Neural cell (in vitro differentiated cells): ENCODE measurements at regions not wholly inside any gene's neighbourhood (a gene's known extent, or its start where the extent isn't known, plus 50 kb on each side); places are given as distances from the start of the nearest gene placed in this dataset.

Source experiments
- H2AFZ ChIP-seq: fragments of 200-600, 300-800 bp; sonication (generic), shearing (Covaris generic); 2 replicates; pipeline ENCODE4 v1.6.0; 2014; ENCODE audit warnings: low read depth, mild to moderate bottlenecking, antibody characterized with exemption, low read length, moderate library complexity
- H3F3A ChIP-seq: fragments of 200-600 bp; shearing (Covaris generic); 2 replicates; pipeline ENCODE4 v1.6.1; 2016; ENCODE audit warnings: mild to moderate bottlenecking, moderate library complexity, mixed read lengths, antibody characterized with exemption, low read length; ENCODE audit not compliant: insufficient read depth, poor library complexity, severe bottlenecking
- H3K27ac ChIP-seq: fragments of 200-600, 300-800 bp; sonication (generic), shearing (Covaris generic); 2 replicates; pipeline ENCODE4 v1.5.1; 2014; ENCODE audit warnings: mild to moderate bottlenecking, low read length, moderate library complexity
- H3K27me3 ChIP-seq: fragments of 300-800, 200-600 bp; sonication (generic), shearing (Covaris generic); 2 replicates; pipeline ENCODE4 v1.6.0; 2014; ENCODE audit warnings: mild to moderate bottlenecking, low read depth, low read length, moderate library complexity; ENCODE audit not compliant: insufficient read depth
- H3K36me3 ChIP-seq: fragments of 300-800, 200-600 bp; sonication (generic), shearing (Covaris generic); 2 replicates; pipeline ENCODE4 v1.5.1; 2014; ENCODE audit warnings: mild to moderate bottlenecking, antibody characterized with exemption, low read length, moderate library complexity; ENCODE audit not compliant: insufficient read depth
- H3K4me2 ChIP-seq: fragments of 300-800, 200-600 bp; sonication (generic), shearing (Covaris generic); 2 replicates; pipeline ENCODE4 v1.6.0; 2014; ENCODE audit warnings: mild to moderate bottlenecking, low read length
- H3K4me3 ChIP-seq: fragments of 300-800, 200-600 bp; sonication (generic), shearing (Covaris generic); 2 replicates; pipeline ENCODE4 v1.5.1; 2014; ENCODE audit warnings: mild to moderate bottlenecking, low read length, moderate library complexity
- H3K79me2 ChIP-seq: fragments of 200-600 bp; shearing (Covaris generic); replicated peaks from 2 replicates; pipeline ENCODE4 v1.6.0; 2014; ENCODE audit warnings: mild to moderate bottlenecking, low read length, moderate library complexity; ENCODE audit not compliant: insufficient read depth
- H3K9ac ChIP-seq: fragments of 300-800, 200-600 bp; sonication (generic), shearing (Covaris generic); 2 replicates; pipeline ENCODE4 v1.6.1; 2016; ENCODE audit warnings: mild to moderate bottlenecking, low read length, mixed read lengths
- H3K9me2 ChIP-seq: fragments of 200-600 bp; shearing (Covaris generic); 2 replicates; pipeline ENCODE4 v1.6.1; 2016; ENCODE audit warnings: mild to moderate bottlenecking, low read length, mixed read lengths; ENCODE audit not compliant: insufficient read depth
- H3K9me3 ChIP-seq: fragments of 200-600, 300-800 bp; sonication (generic), shearing (Covaris generic); 2 replicates; pipeline ENCODE4 v1.6.1; 2016; ENCODE audit warnings: mild to moderate bottlenecking, mixed run types, low read length, moderate library complexity, mixed read lengths
- H4K20me1 ChIP-seq: fragments of 200-600 bp; shearing (Covaris generic); 2 replicates; pipeline ENCODE4 v1.6.1; 2016; ENCODE audit warnings: mild to moderate bottlenecking, mixed run types; ENCODE audit not compliant: insufficient read depth
- EP300 ChIP-seq: fragments of 450-650 bp; conservative IDR thresholded peaks from 2 replicates; pipeline ENCODE4 v1.6.1; 2014; ENCODE audit warnings: antibody characterized with exemption, mild to moderate bottlenecking, moderate library complexity; ENCODE audit not compliant: poor library complexity, severe bottlenecking
- EZH2 ChIP-seq: fragments of 200-600, 300-800 bp; shearing (Covaris generic), sonication (generic); IDR thresholded peaks from 2 replicates; pipeline ENCODE4 v1.6.1; 2014; ENCODE audit warnings: antibody characterized with exemption, low read length, borderline replicate concordance, mild to moderate bottlenecking; ENCODE audit not compliant: insufficient read depth, poor library complexity, severe bottlenecking
- MXI1 ChIP-seq: fragments of 450-650 bp; conservative IDR thresholded peaks from 2 replicates; pipeline ENCODE4 v1.6.1; 2014; ENCODE audit warnings: antibody characterized with exemption, mild to moderate bottlenecking; ENCODE audit not compliant: poor library complexity, severe bottlenecking
- POLR2AphosphoS5 ChIP-seq: IDR thresholded peaks from 2 replicates; pipeline ENCODE4 v1.6.1; 2012
- RAD21 ChIP-seq: fragments of 450-650 bp; conservative IDR thresholded peaks from 2 replicates; pipeline ENCODE4 v1.6.1; 2014; ENCODE audit warnings: antibody characterized with exemption, mild to moderate bottlenecking, moderate library complexity
- SMC3 ChIP-seq: fragments of 450-650 bp; conservative IDR thresholded peaks from 2 replicates; pipeline ENCODE4 v1.6.1; 2014; ENCODE audit warnings: antibody characterized with exemption, mild to moderate bottlenecking, moderate library complexity; ENCODE audit not compliant: poor library complexity
- TAF1 ChIP-seq: IDR thresholded peaks from 2 replicates; pipeline ENCODE4 v1.6.1; 2012; ENCODE audit warnings: low read depth
- TF ChIP-seq, protein P1 (sequence below): fragments of 450-650 bp; IDR thresholded peaks from 2 replicates; pipeline ENCODE4 v1.5.1; 2014; ENCODE audit warnings: antibody characterized with exemption, mild to moderate bottlenecking, moderate library complexity; ENCODE audit not compliant: poor library complexity, severe bottlenecking
- TF ChIP-seq, protein P2 (sequence below): IDR thresholded peaks from 2 replicates; pipeline ENCODE4 v1.6.1; 2012; ENCODE audit warnings: borderline replicate concordance

DNA sequence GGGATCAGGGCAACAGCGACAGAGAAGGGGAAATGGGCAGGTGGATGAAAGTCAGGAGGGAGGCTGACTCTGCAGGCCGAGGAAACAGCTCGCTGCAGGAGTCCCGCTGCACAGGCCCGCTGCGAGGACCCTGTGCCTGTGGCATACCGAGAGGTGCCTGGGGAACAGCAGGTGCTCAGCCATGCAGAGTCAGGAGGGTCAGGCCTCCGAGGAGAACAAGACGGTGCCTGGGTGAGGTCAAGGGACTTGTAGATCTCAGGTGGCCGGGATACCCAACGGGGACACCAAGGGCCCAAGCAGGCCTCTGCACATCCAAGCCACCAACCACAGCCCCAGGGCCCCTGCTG lies 67.5 kb downstream of the NCOR2 start:
- no peak overlapping the region for H2AFZ ChIP-seq
- H3K9ac ChIP-seq = no peak overlapping the region
- H3K4me3 ChIP-seq = no peak overlapping the region
- no peak for TF ChIP-seq MXI1
- TF ChIP-seq, protein P1, sequence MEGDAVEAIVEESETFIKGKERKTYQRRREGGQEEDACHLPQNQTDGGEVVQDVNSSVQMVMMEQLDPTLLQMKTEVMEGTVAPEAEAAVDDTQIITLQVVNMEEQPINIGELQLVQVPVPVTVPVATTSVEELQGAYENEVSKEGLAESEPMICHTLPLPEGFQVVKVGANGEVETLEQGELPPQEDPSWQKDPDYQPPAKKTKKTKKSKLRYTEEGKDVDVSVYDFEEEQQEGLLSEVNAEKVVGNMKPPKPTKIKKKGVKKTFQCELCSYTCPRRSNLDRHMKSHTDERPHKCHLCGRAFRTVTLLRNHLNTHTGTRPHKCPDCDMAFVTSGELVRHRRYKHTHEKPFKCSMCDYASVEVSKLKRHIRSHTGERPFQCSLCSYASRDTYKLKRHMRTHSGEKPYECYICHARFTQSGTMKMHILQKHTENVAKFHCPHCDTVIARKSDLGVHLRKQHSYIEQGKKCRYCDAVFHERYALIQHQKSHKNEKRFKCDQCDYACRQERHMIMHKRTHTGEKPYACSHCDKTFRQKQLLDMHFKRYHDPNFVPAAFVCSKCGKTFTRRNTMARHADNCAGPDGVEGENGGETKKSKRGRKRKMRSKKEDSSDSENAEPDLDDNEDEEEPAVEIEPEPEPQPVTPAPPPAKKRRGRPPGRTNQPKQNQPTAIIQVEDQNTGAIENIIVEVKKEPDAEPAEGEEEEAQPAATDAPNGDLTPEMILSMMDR = no peak
- no peak for TF ChIP-seq TAF1
- no peak for TF ChIP-seq EP300
- TF ChIP-seq, protein P2, sequence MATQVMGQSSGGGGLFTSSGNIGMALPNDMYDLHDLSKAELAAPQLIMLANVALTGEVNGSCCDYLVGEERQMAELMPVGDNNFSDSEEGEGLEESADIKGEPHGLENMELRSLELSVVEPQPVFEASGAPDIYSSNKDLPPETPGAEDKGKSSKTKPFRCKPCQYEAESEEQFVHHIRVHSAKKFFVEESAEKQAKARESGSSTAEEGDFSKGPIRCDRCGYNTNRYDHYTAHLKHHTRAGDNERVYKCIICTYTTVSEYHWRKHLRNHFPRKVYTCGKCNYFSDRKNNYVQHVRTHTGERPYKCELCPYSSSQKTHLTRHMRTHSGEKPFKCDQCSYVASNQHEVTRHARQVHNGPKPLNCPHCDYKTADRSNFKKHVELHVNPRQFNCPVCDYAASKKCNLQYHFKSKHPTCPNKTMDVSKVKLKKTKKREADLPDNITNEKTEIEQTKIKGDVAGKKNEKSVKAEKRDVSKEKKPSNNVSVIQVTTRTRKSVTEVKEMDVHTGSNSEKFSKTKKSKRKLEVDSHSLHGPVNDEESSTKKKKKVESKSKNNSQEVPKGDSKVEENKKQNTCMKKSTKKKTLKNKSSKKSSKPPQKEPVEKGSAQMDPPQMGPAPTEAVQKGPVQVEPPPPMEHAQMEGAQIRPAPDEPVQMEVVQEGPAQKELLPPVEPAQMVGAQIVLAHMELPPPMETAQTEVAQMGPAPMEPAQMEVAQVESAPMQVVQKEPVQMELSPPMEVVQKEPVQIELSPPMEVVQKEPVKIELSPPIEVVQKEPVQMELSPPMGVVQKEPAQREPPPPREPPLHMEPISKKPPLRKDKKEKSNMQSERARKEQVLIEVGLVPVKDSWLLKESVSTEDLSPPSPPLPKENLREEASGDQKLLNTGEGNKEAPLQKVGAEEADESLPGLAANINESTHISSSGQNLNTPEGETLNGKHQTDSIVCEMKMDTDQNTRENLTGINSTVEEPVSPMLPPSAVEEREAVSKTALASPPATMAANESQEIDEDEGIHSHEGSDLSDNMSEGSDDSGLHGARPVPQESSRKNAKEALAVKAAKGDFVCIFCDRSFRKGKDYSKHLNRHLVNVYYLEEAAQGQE = no peak
- no peak for TF ChIP-seq EZH2
- no peak for TF ChIP-seq SMC3
- no peak for TF ChIP-seq POLR2AphosphoS5
- TF ChIP-seq RAD21 = no peak
- no peaks in the 10 kb centered on the region for H3K27me3 ChIP-seq
- no peaks in the 10 kb centered on the region for H4K20me1 ChIP-seq
- no peaks in the 10 kb centered on the region for H3K36me3 ChIP-seq
- no peak overlapping the region for H3K27ac ChIP-seq
- H3F3A ChIP-seq = no peaks in the 10 kb centered on the region
- H3K79me2 ChIP-seq = peaks cover 4% of the 10 kb centered on the region
- H3K4me2 ChIP-seq = no peak overlapping the region
- H3K9me2 ChIP-seq = no peaks in the 10 kb centered on the region
- no peaks in the 10 kb centered on the region for H3K9me3 ChIP-seq

GRCh38 chr12:124499190-124499753 lies 68.1 kb downstream of the NCOR2 start:
- no peak overlapping the region for H3K4me2 ChIP-seq
- no peaks in the 10 kb centered on the region for H3K27me3 ChIP-seq
- H4K20me1 ChIP-seq = no peaks in the 10 kb centered on the region
- TF ChIP-seq POLR2AphosphoS5 (no peak), EZH2 (no peak), EP300 (no peak), TAF1 (no peak), RAD21 (no peak), MXI1 (no peak), SMC3 (no peak)
- TF ChIP-seq, protein P2 = no peak
- H3K27ac ChIP-seq = no peak overlapping the region
- no peak overlapping the region for H2AFZ ChIP-seq
- H3K79me2 ChIP-seq = peaks cover 4% of the 10 kb centered on the region
- H3K4me3 ChIP-seq = no peak overlapping the region
- H3K9ac ChIP-seq = no peak overlapping the region
- H3K9me3 ChIP-seq = no peaks in the 10 kb centered on the region
- no peaks in the 10 kb centered on the region for H3F3A ChIP-seq
- no peaks in the 10 kb centered on the region for H3K36me3 ChIP-seq
- no peaks in the 10 kb centered on the region for H3K9me2 ChIP-seq
